SHP77 (cell line): ENCODE measurements at regions not wholly inside any gene's neighbourhood (a gene's known extent, or its start where the extent isn't known, plus 50 kb on each side); places are given as distances from the start of the nearest gene placed in this dataset.

Experiments
- DNase-seq, 2 experiments: peaks; one replicate each; lab custom pipeline; 2025; lab: John Stamatoyannopoulos, UW

- no peak for DNase-seq
Observed at GRCh38 chr21:31500071-31500470, 156.0 kb upstream of the TIAM1 start.

- no peak for DNase-seq
Observed at GRCh38 chr21:31498985-31499384, 154.9 kb upstream of the TIAM1 start.

GRCh38 chr21:31497914-31498313 is 153.9 kb upstream of the TIAM1 start:
- no peak for DNase-seq

- DNase-seq = peak in 1 of 2 experiments; percentile 23
Observed at GRCh38 chr21:31493350-31493880, 149.4 kb upstream of the TIAM1 start.

- DNase-seq = no peak
Observed at GRCh38 chr21:31491617-31492016, 147.6 kb upstream of the TIAM1 start.

- DNase-seq = no peak
Observed at GRCh38 chr21:31490443-31490842, 146.4 kb upstream of the TIAM1 start.

- no peak for DNase-seq
Observed at GRCh38 chr21:31489726-31490125, 145.7 kb upstream of the TIAM1 start.

- DNase-seq = no peak
Observed at GRCh38 chr21:31489014-31489413, 145.0 kb upstream of the TIAM1 start.

- no peak for DNase-seq
Observed at GRCh38 chr21:31484219-31484618, 140.2 kb upstream of the TIAM1 start.

GRCh38 chr21:31483146-31483545 is 139.1 kb upstream of the TIAM1 start:
- DNase-seq = no peak

- DNase-seq = no peak
Observed at GRCh38 chr21:31482460-31482859, 138.4 kb upstream of the TIAM1 start.

- DNase-seq = no peak
Observed at GRCh38 chr21:31480228-31480627, 136.2 kb upstream of the TIAM1 start.

- no peak for DNase-seq
Observed at GRCh38 chr21:31479714-31480113, 135.7 kb upstream of the TIAM1 start.

GRCh38 chr21:31479222-31479621 is 135.2 kb upstream of the TIAM1 start:
- no peak for DNase-seq

- DNase-seq = no peak
Observed at GRCh38 chr21:31476263-31477022, 132.4 kb upstream of the TIAM1 start.

GRCh38 chr21:31475223-31475622 is 131.2 kb upstream of the TIAM1 start:
- DNase-seq = no peak

GRCh38 chr21:31473685-31474345 is 129.8 kb upstream of the TIAM1 start:
- DNase-seq = no peak

- no peak for DNase-seq
Observed at GRCh38 chr21:31471865-31472264, 127.8 kb upstream of the TIAM1 start.

GRCh38 chr21:31470896-31471694 is 127.0 kb upstream of the TIAM1 start:
- no peak for DNase-seq

- DNase-seq = no peak
Observed at GRCh38 chr21:31460980-31461379, 116.9 kb upstream of the TIAM1 start.

- DNase-seq = no peak
Observed at GRCh38 chr21:31459457-31459856, 115.4 kb upstream of the TIAM1 start.

GRCh38 chr21:31457675-31458074 is 113.6 kb upstream of the TIAM1 start:
- DNase-seq = no peak

GRCh38 chr21:31456201-31456600 is 112.1 kb upstream of the TIAM1 start:
- DNase-seq = no peak
